OCI-LY3 (cell line): ENCODE measurements at regions not wholly inside any gene's neighbourhood (a gene's known extent, or its start where the extent isn't known, plus 50 kb on each side); places are given as distances from the start of the nearest gene placed in this dataset.

Experiments used
- CTCF ChIP-seq: fragments of 200-600, 300-600 bp; sonication (generic); IDR thresholded peaks from 2 replicates; pipeline ENCODE4 v1.5.1; 2014; ENCODE audit warnings: antibody characterized with exemption, low read length, low read depth
- EZH2phosphoT487 ChIP-seq: fragments of 200-600 bp; shearing (Covaris generic); IDR thresholded peaks from 2 replicates; pipeline ENCODE4 v1.6.1; 2018; ENCODE audit warnings: antibody characterized with exemption, mixed run types, low read depth

- no peak for TF ChIP-seq CTCF
- TF ChIP-seq EZH2phosphoT487: no peak
Measured at GRCh38 chr5:84569307-84569706, 184.6 kb upstream of the EDIL3 start.
